SK-N-MC (cell line): ENCODE measurements at regions not wholly inside any gene's neighbourhood (a gene's known extent, or its start where the extent isn't known, plus 50 kb on each side); places are given as distances from the start of the nearest gene placed in this dataset.

Source experiments
- EZH2 ChIP-seq: fragments of 200-600 bp; sonication (generic); IDR thresholded peaks from one replicate; pipeline ENCODE4 v1.6.1; 2017; ENCODE audit warnings: antibody characterized with exemption
- FOXP2 ChIP-seq: optimal IDR thresholded peaks from 2 replicates; pipeline ENCODE3; 2011; ENCODE audit warnings: mild to moderate bottlenecking, moderate library complexity; ENCODE audit not compliant: insufficient read depth; ENCODE audit errors: extremely low read length, control extremely low read depth
- POLR2AphosphoS5 ChIP-seq: IDR thresholded peaks from 2 replicates; pipeline ENCODE4 v1.6.1; 2012; ENCODE audit warnings: mild to moderate bottlenecking, low read depth, low read length, borderline replicate concordance

GRCh38 chr3:70635301-70635700, 322.9 kb upstream of the MDFIC2 start:
- TF ChIP-seq EZH2 (no peak), POLR2AphosphoS5 (no peak), FOXP2 (no peak)
